H1 (cell line): ENCODE measurements at regions not wholly inside any gene's neighbourhood (a gene's known extent, or its start where the extent isn't known, plus 50 kb on each side); places are given as distances from the start of the nearest gene placed in this dataset.
"Not testable (repeated sequence)": the region's sequence is repeated elsewhere in the genome, so short reads cannot be mapped to it uniquely, and the experiment has no call there.

ENCODE experiments used
- BRCA1 ChIP-seq: IDR thresholded peaks from 2 replicates; pipeline ENCODE4 v1.6.1; 2012; ENCODE audit warnings: low read depth, low read length, improper control_type of control experiment
- CEBPB ChIP-seq: IDR thresholded peaks from 2 replicates; pipeline ENCODE4 v1.6.1; 2012; ENCODE audit warnings: low read depth, low read length
- CHD1 ChIP-seq: IDR thresholded peaks from 2 replicates; pipeline ENCODE4 v1.6.1; 2012; ENCODE audit warnings: low read depth, low read length, improper control_type of control experiment
- CTCF ChIP-seq, 3 experiments: IDR thresholded peaks; 1 replicate in 2 of 3; 2 replicates in 1 of 3; pipeline versions ENCODE4 v1.5.1 to v1.6.1; 2011; ENCODE audit warnings: low read length in 3 of 3, mild to moderate bottlenecking in 3 of 3, inconsistent platforms in 2 of 3, low read depth in 1 of 3, moderate library complexity in 1 of 3; ENCODE audit not compliant: insufficient read depth in 1 of 3; ENCODE audit errors: control extremely low read depth in 1 of 3
- MAX ChIP-seq: IDR thresholded peaks from 2 replicates; pipeline ENCODE4 v1.6.1; 2012; ENCODE audit warnings: inconsistent platforms
- POLR2A ChIP-seq, 2 experiments: IDR thresholded peaks; 1 replicate in 1 of 2; 2 replicates in 1 of 2; pipeline ENCODE4 v1.6.1; 2011; ENCODE audit warnings: low read depth in 2 of 2, low read length in 2 of 2, mild to moderate bottlenecking in 2 of 2; ENCODE audit errors: control extremely low read depth in 1 of 2
- POLR2AphosphoS5 ChIP-seq: IDR thresholded peaks from 2 replicates; pipeline ENCODE4 v1.6.1; 2011; ENCODE audit warnings: low read depth, low read length
- POU5F1 ChIP-seq: IDR thresholded peaks from 2 replicates; pipeline ENCODE4 v1.6.1; 2011; ENCODE audit warnings: low read depth, mild to moderate bottlenecking, low read length, moderate library complexity
- RAD21 ChIP-seq, 2 experiments: IDR thresholded peaks in 1 of 2; conservative IDR thresholded peaks in 1 of 2; 2 replicates each; pipeline ENCODE4 v1.6.1; 2011; ENCODE audit warnings: low read depth in 2 of 2, low read length in 2 of 2, improper control_type of control experiment in 1 of 2, inconsistent platforms in 1 of 2, mild to moderate bottlenecking in 1 of 2, moderate library complexity in 1 of 2
- RFX5 ChIP-seq: IDR thresholded peaks from 2 replicates; pipeline ENCODE4 v1.6.1; 2011; ENCODE audit warnings: low read depth, low read length, improper control_type of control experiment, borderline replicate concordance
- SIX5 ChIP-seq: IDR thresholded peaks from 2 replicates; pipeline ENCODE4 v1.6.1; 2011; ENCODE audit warnings: mild to moderate bottlenecking, low read depth, low read length
- SUZ12 ChIP-seq: fragments of 200-600 bp; sonication (generic); IDR thresholded peaks from 2 replicates; pipeline ENCODE4 v1.6.1; 2012; ENCODE audit warnings: mild to moderate bottlenecking, inconsistent platforms, low read length, moderate library complexity, mixed read lengths
- TAF1 ChIP-seq: IDR thresholded peaks from 2 replicates; pipeline ENCODE4 v1.6.1; 2011; ENCODE audit warnings: mild to moderate bottlenecking, low read depth, low read length

GRCh38 chr9:40986332-40986731, 142.1 kb downstream of the FOXD4L6 start:
- not testable (repeated sequence) for TF ChIP-seq POLR2A (IDR thresholded peaks at IDR 0.05; ENCODE audit: control extremely low read depth in 1 of 2, low read depth in 2 of 2, low read length in 2 of 2); RFX5; SIX5; CTCF (IDR thresholded peaks at IDR 0.05; ENCODE audit: control extremely low read depth in 1 of 3, insufficient read depth in 1 of 3, low read depth in 1 of 3, low read length in 3 of 3); POLR2AphosphoS5; SUZ12; CEBPB; RAD21 (IDR thresholded peaks at IDR 0.05 in 1 of 2, conservative IDR thresholded peaks at IDR 0.05 in 1 of 2; ENCODE audit: low read depth in 2 of 2, low read length in 2 of 2); TAF1; MAX; POU5F1; BRCA1; CHD1
